ENCODE measurements at regions not wholly inside any gene's neighbourhood (a gene's known extent, or its start where the extent isn't known, plus 50 kb on each side); places are given as distances from the start of the nearest gene placed in this dataset.

GRCh38 chr5:167616043-167616890, 675.2 kb upstream of the WWC1 start:
- DNase-seq = no peak

GRCh38 chr5:167623354-167623753, 668.1 kb upstream of the WWC1 start:
- no peak for DNase-seq

- DNase-seq = no peak
Observed at GRCh38 chr5:167624053-167624452, 667.4 kb upstream of the WWC1 start.

- no peak for DNase-seq
Observed at GRCh38 chr5:167626341-167627123, 664.9 kb upstream of the WWC1 start.

- no peak for DNase-seq
Observed at GRCh38 chr5:167629634-167630033, 661.8 kb upstream of the WWC1 start.

- no peak for DNase-seq
Observed at GRCh38 chr5:167631191-167631590, 660.3 kb upstream of the WWC1 start.

- no peak for DNase-seq
Observed at GRCh38 chr5:167633114-167633513, 658.3 kb upstream of the WWC1 start.

GRCh38 chr5:167633931-167634341, 657.5 kb upstream of the WWC1 start:
- no peak for DNase-seq

GRCh38 chr5:167634432-167634831, 657.0 kb upstream of the WWC1 start:
- DNase-seq = no peak

GRCh38 chr5:167638816-167639215, 652.6 kb upstream of the WWC1 start:
- no peak for DNase-seq

GRCh38 chr5:167639273-167639672, 652.2 kb upstream of the WWC1 start:
- DNase-seq = no peak

- no peak for DNase-seq
Observed at GRCh38 chr5:167639766-167640165, 651.7 kb upstream of the WWC1 start.

GRCh38 chr5:167642181-167642580, 649.3 kb upstream of the WWC1 start:
- DNase-seq = no peak

- no peak for DNase-seq
Observed at GRCh38 chr5:167642779-167643517, 648.5 kb upstream of the WWC1 start.

GRCh38 chr5:167643631-167644280, 647.7 kb upstream of the WWC1 start:
- DNase-seq = no peak

GRCh38 chr5:167644619-167645018, 646.8 kb upstream of the WWC1 start:
- DNase-seq = no peak

- DNase-seq = no peak
Observed at GRCh38 chr5:167649471-167649870, 642.0 kb upstream of the WWC1 start.

GRCh38 chr5:167652690-167653089, 638.8 kb upstream of the WWC1 start:
- DNase-seq = no peak

- no peak for DNase-seq
Observed at GRCh38 chr5:167653645-167654106, 637.8 kb upstream of the WWC1 start.

- no peak for DNase-seq
Observed at GRCh38 chr5:167657016-167657415, 634.4 kb upstream of the WWC1 start.

GRCh38 chr5:167658889-167659288, 632.6 kb upstream of the WWC1 start:
- DNase-seq = no peak

- no peak for DNase-seq
Observed at GRCh38 chr5:167661605-167662004, 629.8 kb upstream of the WWC1 start.

All from CD4-positive, alpha-beta T cell treated with Interleukin-6 for 4 hours (primary cell).